SKM-1 treated with dmso at 0.1 percent for 144 hours (cell line): ENCODE measurements at regions not wholly inside any gene's neighbourhood (a gene's known extent, or its start where the extent isn't known, plus 50 kb on each side); places are given as distances from the start of the nearest gene placed in this dataset.

Experiments used
- DNase-seq: peaks from one replicate; lab custom pipeline; 2025; ENCODE audit not compliant: unreplicated experiment; lab: John Stamatoyannopoulos, UW

DNA sequence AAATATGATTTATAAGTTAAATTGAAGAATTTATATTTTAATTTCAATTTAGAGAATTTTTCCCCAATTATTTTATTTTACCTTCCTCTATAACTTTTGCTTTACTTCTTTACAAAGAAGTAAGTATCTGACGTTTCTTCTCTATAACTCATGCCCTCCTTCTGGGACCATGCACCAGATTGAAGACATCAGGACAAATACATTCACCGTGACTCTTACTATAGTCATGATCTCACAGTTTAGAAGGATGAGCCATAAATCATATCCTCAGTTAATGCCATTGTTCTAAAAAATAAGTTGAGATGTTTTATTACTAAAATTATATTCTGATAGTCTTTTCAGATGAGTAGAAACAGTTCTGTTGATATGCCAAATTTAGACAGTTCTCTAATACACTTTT, 279.3 kb downstream of the TMX3 start:
- DNase-seq: no peak

DNA sequence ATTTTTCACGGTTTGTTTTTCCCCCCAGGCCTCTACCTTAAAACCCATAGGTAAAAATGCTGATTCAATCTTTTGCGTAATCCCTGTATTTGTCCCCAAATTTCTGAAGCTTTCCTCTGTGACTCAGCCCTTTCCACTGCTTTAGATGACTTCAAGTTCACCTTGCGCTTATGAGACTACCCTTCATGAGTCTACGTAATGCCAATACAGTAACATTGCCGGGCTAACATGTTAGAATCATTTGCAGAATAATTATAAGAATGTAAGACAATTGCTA, 283.0 kb downstream of the TMX3 start:
- DNase-seq: no peak

GRCh38 chr18:68431111-68431921, 283.6 kb downstream of the TMX3 start:
- DNase-seq: no peak

DNA sequence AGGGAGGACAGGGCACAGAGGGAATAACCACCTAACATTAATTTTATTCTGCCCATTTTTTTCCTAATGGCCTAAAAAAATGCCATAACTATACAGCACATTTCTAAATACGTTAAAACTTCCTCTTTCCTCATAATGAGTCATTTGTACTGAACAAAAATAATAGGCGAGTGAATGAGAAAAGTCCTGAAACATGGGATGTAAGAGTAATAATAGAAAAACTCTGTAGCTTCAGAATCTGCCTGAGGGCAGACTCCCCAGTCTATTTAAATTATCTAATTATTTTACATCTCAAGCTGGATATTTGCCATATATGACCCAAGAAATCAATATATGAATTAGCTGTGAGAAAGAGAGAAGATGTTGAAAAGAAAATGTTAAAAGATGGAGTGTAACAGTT, 285.1 kb downstream of the TMX3 start:
- DNase-seq: peak; percentile 13

DNA sequence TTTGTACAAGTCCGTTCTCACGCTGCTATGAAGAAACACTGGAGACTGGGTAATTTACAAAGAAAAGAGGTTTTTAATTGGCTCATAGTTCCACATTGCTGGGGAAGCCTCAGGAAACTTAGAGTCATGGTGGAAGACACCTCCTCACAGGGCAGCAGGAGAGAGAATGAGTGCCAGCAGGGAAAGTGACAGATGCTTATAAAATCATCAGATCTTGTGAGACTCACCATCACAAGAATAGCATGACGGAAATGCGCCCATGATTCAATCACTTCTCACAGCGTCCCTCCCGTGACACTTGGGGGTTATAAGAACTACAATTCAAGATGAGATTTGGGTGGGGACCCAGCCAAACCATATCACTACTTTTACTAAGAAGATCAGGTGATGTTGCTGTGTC, 285.8 kb downstream of the TMX3 start:
- DNase-seq: no peak

- no peak for DNase-seq
Observed at GRCh38 chr18:68428661-68429060, 286.2 kb downstream of the TMX3 start.

- no peak for DNase-seq
Observed at GRCh38 chr18:68427951-68428401, 286.9 kb downstream of the TMX3 start.

GRCh38 chr18:68426731-68427315, 288.1 kb downstream of the TMX3 start:
- DNase-seq: no peak

DNA sequence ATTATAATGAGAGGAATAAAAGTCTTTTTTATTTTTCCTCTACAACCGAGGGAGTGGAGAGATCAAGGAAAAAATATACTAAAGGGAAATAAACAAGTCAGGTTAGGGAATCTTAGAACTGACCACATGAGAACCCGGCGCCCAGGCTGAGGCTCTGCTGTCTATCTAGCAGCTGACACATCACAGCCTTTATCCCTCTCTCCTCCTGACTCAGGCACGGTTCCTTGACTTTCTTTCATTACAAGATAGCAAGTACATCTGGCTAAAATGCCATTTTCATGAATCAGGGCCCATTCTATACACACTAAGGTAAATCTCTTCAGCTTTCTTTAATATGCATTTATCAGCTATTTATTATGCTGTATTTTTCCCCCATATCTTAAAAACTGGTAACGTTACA, 296.0 kb downstream of the TMX3 start:
- no peak for DNase-seq

DNA sequence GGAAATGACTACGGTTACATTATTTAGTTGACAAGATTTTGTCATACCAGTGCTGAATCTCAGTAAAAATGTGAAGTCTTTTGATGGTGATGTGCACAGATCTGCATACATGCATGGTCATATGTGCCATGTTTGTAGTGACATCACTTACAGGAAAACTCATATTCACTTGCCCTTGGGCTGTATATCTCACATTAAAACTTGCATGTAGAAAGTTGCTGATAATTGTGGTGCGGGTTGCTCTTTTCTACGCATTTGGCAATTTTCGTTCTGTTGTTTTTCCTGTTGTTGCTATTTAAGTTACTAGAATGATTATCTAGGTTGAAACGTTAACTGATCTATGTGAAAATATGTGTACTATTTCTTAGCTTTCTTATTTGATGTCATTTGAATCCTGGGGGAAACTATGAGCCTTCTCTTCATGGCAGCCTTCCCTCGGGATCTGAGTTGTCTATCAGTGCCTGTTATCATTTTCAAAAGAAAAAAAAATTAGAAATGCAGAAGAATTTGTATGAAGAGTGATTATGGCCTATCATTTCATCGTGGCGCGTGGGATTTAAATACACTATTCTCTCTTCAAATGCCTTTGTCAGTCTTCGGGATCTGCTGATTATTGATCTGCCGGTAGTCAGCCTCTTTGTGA, 296.6 kb downstream of the TMX3 start:
- no peak for DNase-seq

GRCh38 chr18:68417826-68418225, 297.1 kb downstream of the TMX3 start:
- DNase-seq: no peak

- DNase-seq: no peak
Observed at GRCh38 chr18:68417166-68417799, 297.6 kb downstream of the TMX3 start.

DNA sequence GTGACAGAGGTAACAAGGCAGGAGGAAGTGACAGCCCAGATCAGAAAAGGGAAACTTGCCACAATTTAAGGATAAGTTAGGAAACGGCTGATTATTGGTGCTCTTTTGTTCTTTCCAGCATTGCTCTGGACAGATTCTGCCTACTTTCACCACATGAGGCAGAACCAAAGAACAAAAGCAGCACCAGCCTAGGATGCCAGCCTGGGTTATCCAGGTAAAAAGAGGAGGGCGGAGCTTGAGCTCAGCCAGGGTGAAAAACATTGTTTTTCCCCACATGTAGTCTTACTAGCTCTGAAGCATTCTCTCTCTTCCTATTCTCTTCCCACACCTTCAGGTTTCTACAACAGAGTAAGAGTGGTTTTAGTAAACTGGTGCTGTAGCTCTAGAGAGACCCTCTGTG, 300.5 kb downstream of the TMX3 start:
- no peak for DNase-seq

- DNase-seq: no peak
Observed at GRCh38 chr18:68409576-68409975, 305.3 kb downstream of the TMX3 start.

GRCh38 chr18:68406761-68407160, 308.1 kb downstream of the TMX3 start:
- no peak for DNase-seq

DNA sequence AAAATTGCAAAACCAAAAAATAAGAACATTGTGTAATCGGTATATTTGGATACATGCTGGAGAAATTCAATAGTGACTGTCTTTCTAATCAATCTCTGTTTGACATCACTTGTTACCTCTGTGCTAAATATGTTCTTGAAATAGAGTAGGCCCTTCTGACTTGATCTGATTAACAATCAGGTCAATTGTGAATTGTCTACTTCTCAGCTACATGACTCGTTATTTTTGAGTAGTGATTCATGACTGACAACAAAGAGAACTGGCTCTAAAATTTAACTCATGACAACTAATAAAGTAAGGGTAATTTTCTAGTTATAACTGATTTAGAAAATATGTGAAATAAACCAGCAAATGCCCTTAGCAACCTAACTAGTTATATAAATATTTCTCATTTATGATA, 312.1 kb downstream of the TMX3 start:
- DNase-seq: no peak

DNA sequence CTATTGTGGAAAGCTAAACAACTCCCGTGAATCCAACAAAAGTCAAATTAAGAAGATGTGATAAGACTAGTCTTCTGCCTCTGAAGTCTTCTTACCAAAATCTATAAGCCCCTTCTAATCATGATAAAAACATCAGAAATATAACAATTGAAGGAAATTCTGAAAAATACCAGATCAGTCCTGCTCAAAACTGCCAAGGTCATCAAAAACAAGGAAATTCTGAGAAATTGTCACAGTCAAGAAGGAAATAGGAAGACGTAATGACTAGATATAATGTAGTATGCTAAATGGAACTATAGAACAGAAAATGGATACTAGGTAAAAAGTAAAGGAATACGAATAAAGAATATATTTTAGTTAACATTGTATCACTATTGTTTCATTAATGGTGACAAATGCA, 314.0 kb downstream of the TMX3 start:
- no peak for DNase-seq

GRCh38 chr18:68399721-68400120, 315.2 kb downstream of the TMX3 start:
- DNase-seq: no peak

- DNase-seq: no peak
Observed at GRCh38 chr18:68397241-68398035, 317.5 kb downstream of the TMX3 start.

GRCh38 chr18:68394705-68395104, 320.2 kb downstream of the TMX3 start:
- DNase-seq: no peak

DNA sequence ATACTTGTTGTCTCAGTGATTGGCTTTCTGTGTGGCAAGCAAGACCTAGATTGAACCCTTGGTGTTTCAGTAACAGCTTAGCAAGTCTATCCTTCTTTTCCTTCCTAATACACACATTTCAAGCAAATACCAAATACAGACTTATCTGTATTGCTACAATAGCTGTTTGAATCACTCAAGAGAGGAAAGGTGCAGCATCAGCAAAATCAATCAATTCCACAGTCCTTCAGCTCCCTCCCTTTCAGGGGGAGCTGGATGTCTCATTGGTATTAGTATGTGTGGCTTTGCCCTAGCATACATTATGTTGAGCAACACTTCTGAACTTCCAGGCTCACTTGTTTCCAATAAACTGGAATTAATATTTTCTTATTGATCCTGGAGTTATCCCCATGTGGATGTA, 323.1 kb downstream of the TMX3 start:
- DNase-seq: no peak
